ENCODE measurements at regions not wholly inside any gene's neighbourhood (a gene's known extent, or its start where the extent isn't known, plus 50 kb on each side); places are given as distances from the start of the nearest gene placed in this dataset.

DNA sequence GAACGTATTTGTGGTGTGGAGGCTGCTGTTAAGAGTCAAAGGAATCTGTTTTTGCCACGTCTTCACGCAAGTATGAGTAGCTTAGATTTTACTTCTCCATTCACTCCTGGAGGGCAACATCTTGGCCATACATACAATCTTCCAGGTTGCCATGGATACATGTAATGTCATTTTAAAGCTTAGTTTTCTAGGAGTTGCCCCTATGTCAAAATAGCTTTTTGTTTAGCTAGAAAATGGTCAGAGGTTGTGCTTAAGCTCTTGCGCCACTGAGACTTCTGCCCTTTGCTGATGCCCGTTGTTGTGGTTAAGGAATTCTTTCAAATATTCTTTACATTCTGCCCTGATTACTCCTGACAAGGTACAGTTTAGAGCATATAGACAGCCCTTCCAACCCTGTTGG, 245.4 kb upstream of the TFPI start:
- Histone ChIP-seq H3K9ac (ENCODE audit: low read depth, low read length) (no peak overlapping the region), H4K5ac (ENCODE audit: low read depth, low read length) (no peak overlapping the region), H3K18ac (ENCODE audit: low read depth, low read length) (no peak overlapping the region), H3K23ac (ENCODE audit: low read depth, low read length) (no peak overlapping the region), H4K20me1 (ENCODE audit: insufficient read depth, low read length) (no peaks in the 10 kb centered on the region), H3K4me2 (ENCODE audit: low read depth, low read length) (no peak overlapping the region), H3K56ac (ENCODE audit: extremely low read depth, insufficient read depth, low read length) (no peak overlapping the region), H3K27ac (ENCODE audit: insufficient read depth, low read length) (no peak overlapping the region), H3K4ac (ENCODE audit: low read depth, low read length) (no peak overlapping the region), H2BK120ac (ENCODE audit: low read depth, low read length) (no peak overlapping the region), H3K4me1 (ENCODE audit: control insufficient read depth, insufficient read depth, low read length) (no peaks in the 10 kb centered on the region), H3K27me3 (ENCODE audit: control insufficient read depth, insufficient read depth, low read length) (no peaks in the 10 kb centered on the region), H2AK9ac (replicated peaks; ENCODE audit: low read depth, low read length, poor library complexity) (no peak overlapping the region), H2AK5ac (ENCODE audit: low read depth, low read length) (no peak overlapping the region), H3K14ac (replicated peaks; ENCODE audit: low read depth, low read length) (no peak overlapping the region), H3K4me3 (ENCODE audit: insufficient read depth, low read depth, low read length) (no peak overlapping the region), H2BK20ac (ENCODE audit: low read depth, low read length) (no peak overlapping the region), H3K79me1 (ENCODE audit: low read depth in 1 of 2, low read length in 2 of 2) (no peaks in the 10 kb centered on the region), H3K36me3 (ENCODE audit: control insufficient read depth, insufficient read depth, low read length) (no peaks in the 10 kb centered on the region), H2AFZ (replicated peaks; ENCODE audit: low read length, poor library complexity) (no peak overlapping the region), H4K91ac (ENCODE audit: insufficient read depth, low read depth, low read length) (no peak overlapping the region), H4K8ac (ENCODE audit: low read depth in 2 of 2, low read length in 2 of 2) (no peak overlapping the region), H2BK15ac (ENCODE audit: low read depth, low read length) (no peak overlapping the region), H3K9me3 (ENCODE audit: control insufficient read depth, insufficient read depth, low read length) (no peaks in the 10 kb centered on the region), H3K9me1 (ENCODE audit: insufficient read depth, low read length) (no peaks in the 10 kb centered on the region), H2BK5ac (ENCODE audit: low read depth, low read length, poor library complexity, severe bottlenecking) (no peak overlapping the region)
- dilution Hi-C loops (cut with HindIII; ENCODE audit: low sequenced_read_pairs, unreplicated experiment): no loop called here
- in situ Hi-C loops (cut with MboI; ENCODE audit: low sequenced_read_pairs): no loop called here
- ATAC-seq (ENCODE audit: low read depth) (no peak), DNase-seq (no peak)
- BruUV-seq (replicated peaks): no TSS peak
- WGBS, 2 experiments (ENCODE audit: extremely low coverage in 2 of 2, insufficient read length in 1 of 2): no CpG with 5 or more reads among the region's 5 CpGs
- POLR2A ChIA-PET (ENCODE audit: unreplicated experiment): no interaction called here
- CTCF ChIA-PET: no interaction called here
- intact Hi-C loops (cut with micrococcal nuclease): no loop called here
- TF ChIP-seq SMC3 (IDR thresholded peaks at IDR 0.05; ENCODE audit: low read depth, low read length) (no peak), POLR2A (IDR thresholded peaks at IDR 0.05; ENCODE audit: low read depth, low read length) (no peak), CHD1 (IDR thresholded peaks at IDR 0.05; ENCODE audit: low read depth, low read length) (no peak), MAFK (IDR thresholded peaks at IDR 0.05; ENCODE audit: low read depth, low read length) (no peak), NFE2L2 (IDR thresholded peaks at IDR 0.05; ENCODE audit: low read depth, low read length) (no peak), FOS (IDR thresholded peaks at IDR 0.05; ENCODE audit: low read depth, low read length) (no peak), RCOR1 (IDR thresholded peaks at IDR 0.05; ENCODE audit: insufficient replicate concordance, low read length) (no peak), MXI1 (IDR thresholded peaks at IDR 0.05; ENCODE audit: borderline replicate concordance, low read depth, low read length) (no peak), RAD21 (IDR thresholded peaks at IDR 0.05; ENCODE audit: low read length) (no peak), BHLHE40 (IDR thresholded peaks at IDR 0.05; ENCODE audit: low read depth, low read length) (no peak), MAZ (IDR thresholded peaks at IDR 0.05; ENCODE audit: borderline replicate concordance, low read depth, low read length) (no peak), RFX5 (IDR thresholded peaks at IDR 0.05; ENCODE audit: low read depth, low read length) (no peak), CEBPB (IDR thresholded peaks at IDR 0.05; ENCODE audit: low read depth, low read length) (no peak)
- TF ChIP-seq, protein P1, sequence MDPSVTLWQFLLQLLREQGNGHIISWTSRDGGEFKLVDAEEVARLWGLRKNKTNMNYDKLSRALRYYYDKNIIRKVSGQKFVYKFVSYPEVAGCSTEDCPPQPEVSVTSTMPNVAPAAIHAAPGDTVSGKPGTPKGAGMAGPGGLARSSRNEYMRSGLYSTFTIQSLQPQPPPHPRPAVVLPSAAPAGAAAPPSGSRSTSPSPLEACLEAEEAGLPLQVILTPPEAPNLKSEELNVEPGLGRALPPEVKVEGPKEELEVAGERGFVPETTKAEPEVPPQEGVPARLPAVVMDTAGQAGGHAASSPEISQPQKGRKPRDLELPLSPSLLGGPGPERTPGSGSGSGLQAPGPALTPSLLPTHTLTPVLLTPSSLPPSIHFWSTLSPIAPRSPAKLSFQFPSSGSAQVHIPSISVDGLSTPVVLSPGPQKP (IDR thresholded peaks at IDR 0.05; ENCODE audit: borderline replicate concordance, low read depth, low read length): no peak
- TF ChIP-seq, protein P2, sequence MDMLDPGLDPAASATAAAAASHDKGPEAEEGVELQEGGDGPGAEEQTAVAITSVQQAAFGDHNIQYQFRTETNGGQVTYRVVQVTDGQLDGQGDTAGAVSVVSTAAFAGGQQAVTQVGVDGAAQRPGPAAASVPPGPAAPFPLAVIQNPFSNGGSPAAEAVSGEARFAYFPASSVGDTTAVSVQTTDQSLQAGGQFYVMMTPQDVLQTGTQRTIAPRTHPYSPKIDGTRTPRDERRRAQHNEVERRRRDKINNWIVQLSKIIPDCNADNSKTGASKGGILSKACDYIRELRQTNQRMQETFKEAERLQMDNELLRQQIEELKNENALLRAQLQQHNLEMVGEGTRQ (IDR thresholded peaks at IDR 0.05; ENCODE audit: low read depth, low read length): no peak
- TF ChIP-seq, protein P3, sequence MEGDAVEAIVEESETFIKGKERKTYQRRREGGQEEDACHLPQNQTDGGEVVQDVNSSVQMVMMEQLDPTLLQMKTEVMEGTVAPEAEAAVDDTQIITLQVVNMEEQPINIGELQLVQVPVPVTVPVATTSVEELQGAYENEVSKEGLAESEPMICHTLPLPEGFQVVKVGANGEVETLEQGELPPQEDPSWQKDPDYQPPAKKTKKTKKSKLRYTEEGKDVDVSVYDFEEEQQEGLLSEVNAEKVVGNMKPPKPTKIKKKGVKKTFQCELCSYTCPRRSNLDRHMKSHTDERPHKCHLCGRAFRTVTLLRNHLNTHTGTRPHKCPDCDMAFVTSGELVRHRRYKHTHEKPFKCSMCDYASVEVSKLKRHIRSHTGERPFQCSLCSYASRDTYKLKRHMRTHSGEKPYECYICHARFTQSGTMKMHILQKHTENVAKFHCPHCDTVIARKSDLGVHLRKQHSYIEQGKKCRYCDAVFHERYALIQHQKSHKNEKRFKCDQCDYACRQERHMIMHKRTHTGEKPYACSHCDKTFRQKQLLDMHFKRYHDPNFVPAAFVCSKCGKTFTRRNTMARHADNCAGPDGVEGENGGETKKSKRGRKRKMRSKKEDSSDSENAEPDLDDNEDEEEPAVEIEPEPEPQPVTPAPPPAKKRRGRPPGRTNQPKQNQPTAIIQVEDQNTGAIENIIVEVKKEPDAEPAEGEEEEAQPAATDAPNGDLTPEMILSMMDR (conservative IDR thresholded peaks at IDR 0.05; ENCODE audit: low read depth, low read length): no peak
